GM10266 (cell line): ENCODE measurements at regions not wholly inside any gene's neighbourhood (a gene's known extent, or its start where the extent isn't known, plus 50 kb on each side); places are given as distances from the start of the nearest gene placed in this dataset.

Source experiments
- DNase-seq: peaks from one replicate; pipeline ENCODE4 v3.0.0; 2012; ENCODE audit errors: extremely low spot score
- TF ChIP-seq, protein P1 (sequence below): IDR thresholded peaks from 2 replicates; pipeline ENCODE4 v1.5.1; 2012; ENCODE audit warnings: mild to moderate bottlenecking, low read depth; ENCODE audit not compliant: control insufficient read depth, insufficient read depth; ENCODE audit errors: missing control alignments

- no peak for DNase-seq
- TF ChIP-seq, protein P1, sequence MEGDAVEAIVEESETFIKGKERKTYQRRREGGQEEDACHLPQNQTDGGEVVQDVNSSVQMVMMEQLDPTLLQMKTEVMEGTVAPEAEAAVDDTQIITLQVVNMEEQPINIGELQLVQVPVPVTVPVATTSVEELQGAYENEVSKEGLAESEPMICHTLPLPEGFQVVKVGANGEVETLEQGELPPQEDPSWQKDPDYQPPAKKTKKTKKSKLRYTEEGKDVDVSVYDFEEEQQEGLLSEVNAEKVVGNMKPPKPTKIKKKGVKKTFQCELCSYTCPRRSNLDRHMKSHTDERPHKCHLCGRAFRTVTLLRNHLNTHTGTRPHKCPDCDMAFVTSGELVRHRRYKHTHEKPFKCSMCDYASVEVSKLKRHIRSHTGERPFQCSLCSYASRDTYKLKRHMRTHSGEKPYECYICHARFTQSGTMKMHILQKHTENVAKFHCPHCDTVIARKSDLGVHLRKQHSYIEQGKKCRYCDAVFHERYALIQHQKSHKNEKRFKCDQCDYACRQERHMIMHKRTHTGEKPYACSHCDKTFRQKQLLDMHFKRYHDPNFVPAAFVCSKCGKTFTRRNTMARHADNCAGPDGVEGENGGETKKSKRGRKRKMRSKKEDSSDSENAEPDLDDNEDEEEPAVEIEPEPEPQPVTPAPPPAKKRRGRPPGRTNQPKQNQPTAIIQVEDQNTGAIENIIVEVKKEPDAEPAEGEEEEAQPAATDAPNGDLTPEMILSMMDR, result no peak
These were observed 55.4 kb upstream of the EPHA7 start for GRCh38 chr6:93474733-93475179.

DNA sequence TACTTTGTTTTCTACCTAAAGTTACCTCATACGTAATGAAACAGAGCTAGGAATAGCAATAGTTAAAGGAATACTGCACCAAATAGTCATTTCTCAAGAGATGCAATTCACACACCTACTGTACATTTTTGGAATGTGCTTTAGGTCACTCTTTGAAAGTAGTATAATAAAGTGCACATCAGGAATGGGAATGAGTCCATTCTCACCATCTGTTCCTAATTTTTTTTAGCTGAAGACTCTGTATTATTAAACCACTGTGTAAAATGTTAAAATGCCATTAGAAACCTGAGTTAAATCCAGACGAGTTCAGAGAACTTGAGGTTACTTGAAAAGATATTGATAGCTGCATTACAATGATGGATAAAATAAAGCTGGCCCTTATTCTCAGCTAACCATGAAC is 51.9 kb upstream of the EPHA7 start:
- no peak for DNase-seq
- TF ChIP-seq, protein P1, result no peak
